GM12891 (cell line): ENCODE measurements at regions not wholly inside any gene's neighbourhood (a gene's known extent, or its start where the extent isn't known, plus 50 kb on each side); places are given as distances from the start of the nearest gene placed in this dataset.

Experiments used
- POLR2A ChIP-seq: IDR thresholded peaks from 2 replicates; pipeline ENCODE4 v1.6.1; 2011; ENCODE audit warnings: low read depth, low read length, control low read depth
- POLR2AphosphoS5 ChIP-seq: IDR thresholded peaks from 2 replicates; pipeline ENCODE4 v1.6.1; 2011; ENCODE audit warnings: low read depth, low read length, control low read depth
- SPI1 ChIP-seq: IDR thresholded peaks from 2 replicates; pipeline ENCODE4 v1.6.1; 2011; ENCODE audit warnings: low read depth, low read length, control low read depth

DNA sequence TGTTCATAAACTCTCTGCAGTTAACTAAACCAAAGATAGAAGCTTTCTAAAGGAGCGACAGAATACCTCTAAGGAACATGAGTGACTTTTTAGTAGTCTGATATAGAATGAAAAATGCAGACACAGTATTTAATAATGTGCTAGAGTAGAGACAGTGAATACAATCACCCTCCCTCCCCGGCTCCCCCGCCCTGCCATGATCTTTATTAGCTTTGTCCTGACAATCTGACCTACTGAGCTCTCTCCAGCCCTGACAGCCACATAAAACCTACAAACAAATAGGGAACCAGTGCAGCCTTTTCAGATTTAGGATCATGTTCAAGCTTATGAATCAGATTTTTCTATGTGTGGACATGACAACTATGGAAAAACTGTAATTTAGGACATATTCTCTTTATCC, 777.6 kb upstream of the FANCL start:
- no peak for TF ChIP-seq POLR2A
- TF ChIP-seq POLR2AphosphoS5 = no peak
- no peak for TF ChIP-seq SPI1
